Esophagus (tissue), 2 donors: ENCODE measurements at regions not wholly inside any gene's neighbourhood (a gene's known extent, or its start where the extent isn't known, plus 50 kb on each side); places are given as distances from the start of the nearest gene placed in this dataset.

Source experiments
- H3K27ac ChIP-seq, 2 donors: one replicate each; pipeline ENCODE4 v1.5.1; 2013; ENCODE audit warnings: low read depth in 2 of 2, mild to moderate bottlenecking in 2 of 2, inconsistent platforms in 1 of 2, low read length in 1 of 2, moderate library complexity in 1 of 2
- H3K27me3 ChIP-seq, 2 donors: one replicate each; pipeline ENCODE4 v1.6.1; 2013; ENCODE audit warnings: low read length in 2 of 2, control low read depth in 1 of 2, mild to moderate bottlenecking in 1 of 2; ENCODE audit not compliant: insufficient read depth in 2 of 2, control insufficient read depth in 1 of 2
- H3K36me3 ChIP-seq, 2 donors: one replicate each; pipeline ENCODE4 v1.6.1; 2013; ENCODE audit warnings: low read length in 1 of 2; ENCODE audit not compliant: control insufficient read depth in 2 of 2, insufficient read depth in 2 of 2
- H3K4me1 ChIP-seq, 2 donors: one replicate each; pipeline ENCODE4 v1.6.1; 2013; ENCODE audit warnings: low read length in 1 of 2; ENCODE audit not compliant: control insufficient read depth in 2 of 2, insufficient read depth in 2 of 2
- H3K4me3 ChIP-seq, 2 donors: one replicate each; pipeline ENCODE4 v1.5.1; 2013; ENCODE audit warnings: low read length in 2 of 2, mild to moderate bottlenecking in 2 of 2, low read depth in 1 of 2, moderate library complexity in 1 of 2
- H3K9me3 ChIP-seq, 2 donors: one replicate each; pipeline ENCODE4 v1.6.1; 2013; ENCODE audit warnings: mild to moderate bottlenecking in 2 of 2, low read depth in 1 of 2, low read length in 1 of 2, moderate library complexity in 1 of 2; ENCODE audit not compliant: control insufficient read depth in 2 of 2, insufficient read depth in 1 of 2
- WGBS, 2 donors: extraction: QIAGEN DNeasy Blood & Tissue Kit; methylation state at CpG; one replicate each; pipeline ENCODE4 v1.1.7; 2013; 5-methylcytosine and 5-hydroxymethylcytosine counted together
- donor health status: healthy with polysubstance abuse.
- donor health status: Bipolar disorder and iron deficiency.

DNA sequence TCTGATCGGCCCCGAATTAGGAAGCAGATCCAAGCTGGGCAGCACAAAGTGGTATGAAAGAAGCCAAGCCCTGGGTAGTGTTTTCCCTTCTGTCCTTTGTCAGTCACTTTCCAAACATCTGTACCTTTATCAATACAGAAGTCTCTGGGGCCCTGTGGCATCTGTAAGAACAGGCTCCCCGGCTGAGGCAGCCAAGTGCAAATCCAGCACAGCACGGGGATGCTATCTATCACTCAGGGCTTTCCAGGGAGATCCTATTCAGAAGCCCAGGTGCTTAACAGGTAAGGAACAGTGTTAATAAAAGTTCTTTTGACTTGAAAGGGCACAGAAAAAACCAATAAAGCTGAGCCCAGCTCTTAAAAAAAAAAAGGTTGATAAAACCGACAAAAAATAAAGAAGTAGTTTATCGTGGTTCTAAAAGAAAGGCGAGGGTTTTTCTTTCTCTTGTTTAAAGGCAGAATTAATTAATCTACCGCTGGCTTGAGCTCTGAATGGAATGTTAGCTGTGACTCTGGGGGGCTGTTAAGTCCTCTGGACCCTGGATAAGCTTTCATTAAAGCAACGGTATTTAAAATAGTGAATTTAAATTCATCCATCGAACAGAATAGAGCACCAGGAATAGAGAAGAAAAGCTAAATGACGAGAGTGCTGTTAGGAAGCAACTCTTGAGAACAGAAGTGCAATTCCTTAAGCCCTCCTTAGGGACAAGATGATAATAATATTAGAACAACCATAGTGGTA is 119.1 kb upstream of the GATB start:
- 73 to 79% methylated on average over 11 of the region's 11 CpGs for WGBS, 2 donors
- Histone ChIP-seq H3K4me3 (no peak overlapping the region), H3K27ac (no peak overlapping the region), H3K36me3 (no peaks in the 10 kb centered on the region), H3K27me3 (no peaks in the 10 kb centered on the region), H3K9me3 (no peaks in the 10 kb centered on the region), H3K4me1 (no peaks in the 10 kb centered on the region)

GRCh38 chr4:151876381-151876988 is 115.7 kb upstream of the GATB start:
- Histone ChIP-seq H3K4me3 (no peak overlapping the region), H3K9me3 (no peaks in the 10 kb centered on the region), H3K27ac (no peak overlapping the region), H3K36me3 (no peaks in the 10 kb centered on the region), H3K4me1 (no peaks in the 10 kb centered on the region), H3K27me3 (no peaks in the 10 kb centered on the region)
- 75 to 82% methylated on average over 3 of the region's 3 CpGs for WGBS, 2 donors

GRCh38 chr4:151874328-151874727 is 113.5 kb upstream of the GATB start:
- no peaks in the 10 kb centered on the region for H3K36me3 ChIP-seq
- H3K27ac ChIP-seq, result no peak overlapping the region
- no peaks in the 10 kb centered on the region for H3K27me3 ChIP-seq
- no peak overlapping the region for H3K4me3 ChIP-seq
- H3K4me1 ChIP-seq, result no peaks in the 10 kb centered on the region
- 71 to 77% methylated on average over 3 of the region's 3 CpGs for WGBS, 2 donors
- H3K9me3 ChIP-seq, result no peaks in the 10 kb centered on the region

DNA sequence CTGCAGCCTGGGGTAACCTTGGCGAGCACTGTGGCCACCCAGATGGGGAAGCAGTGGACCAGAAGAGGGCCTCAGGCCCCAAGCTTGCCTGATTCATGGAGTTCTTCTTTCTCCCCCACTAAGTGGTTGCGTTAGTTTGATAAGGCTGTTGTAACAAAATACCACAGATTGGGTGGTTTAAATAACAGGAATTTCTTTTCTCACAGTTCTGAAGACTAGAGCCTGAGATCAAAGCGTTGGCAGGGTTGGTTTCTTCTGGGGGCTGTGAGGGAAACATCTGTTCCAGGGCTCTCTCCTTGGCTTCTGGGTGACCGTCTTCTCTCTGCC is 105.7 kb upstream of the GATB start:
- no peaks in the 10 kb centered on the region for H3K36me3 ChIP-seq
- peaks cover 0 to 4% of the 10 kb centered on the region in 2 donors for H3K4me1 ChIP-seq
- no peaks in the 10 kb centered on the region for H3K27me3 ChIP-seq
- WGBS, 2 donors, result 67 to 89% methylated on average over 4 of the region's 4 CpGs
- H3K4me3 ChIP-seq, result no peak overlapping the region
- peaks cover 0 to 3% of the 10 kb centered on the region in 2 donors for H3K9me3 ChIP-seq
- H3K27ac ChIP-seq, result no peak overlapping the region

DNA sequence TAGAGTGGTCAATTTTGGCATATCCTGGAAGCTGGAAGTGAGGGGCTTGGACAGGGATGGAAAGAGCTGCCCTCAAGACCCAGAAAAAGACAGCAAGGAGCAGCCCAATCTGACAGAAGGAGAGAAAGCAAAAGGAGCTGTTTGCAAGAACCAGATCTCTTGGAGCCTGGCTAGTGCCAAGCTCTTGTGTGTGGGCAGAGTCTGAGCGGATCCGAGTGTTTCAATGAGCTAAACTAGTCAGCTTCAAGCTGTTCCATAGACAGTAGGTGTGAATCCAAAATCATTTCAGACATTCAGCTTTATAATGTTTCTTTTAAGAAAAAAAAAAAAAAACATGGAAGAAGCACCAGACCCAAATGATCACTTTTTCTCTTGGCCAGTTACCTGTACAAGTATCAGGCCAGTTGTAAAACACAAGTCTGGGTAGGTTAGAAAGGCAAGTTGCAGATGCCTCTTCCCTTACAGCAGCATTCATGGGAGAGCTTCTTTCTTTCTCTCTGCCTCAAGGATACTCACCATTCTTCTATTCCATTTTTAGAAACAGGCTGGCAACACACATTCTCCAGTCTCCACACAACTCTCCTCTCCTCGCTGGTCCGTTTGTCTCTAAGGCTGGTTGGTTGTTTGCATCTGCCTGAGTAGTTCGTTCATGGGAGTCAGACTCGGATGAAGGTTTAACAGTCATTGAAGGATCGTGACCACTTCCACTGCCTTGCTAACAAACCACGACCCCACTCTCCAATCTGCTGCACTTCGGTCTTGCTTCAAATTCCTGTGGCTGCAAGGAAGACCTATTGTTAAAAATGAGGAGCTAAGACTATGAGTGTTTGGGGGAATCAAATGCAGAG is 105.2 kb upstream of the GATB start:
- WGBS, 2 donors, result 79 to 86% methylated on average over 9 of the region's 9 CpGs
- Histone ChIP-seq H3K4me3 (no peak overlapping the region), H3K27ac (no peak overlapping the region), H3K4me1 (peaks cover 0 to 4% of the 10 kb centered on the region in 2 donors), H3K27me3 (no peaks in the 10 kb centered on the region), H3K36me3 (no peaks in the 10 kb centered on the region), H3K9me3 (peaks cover 0 to 3% of the 10 kb centered on the region in 2 donors)

- H3K36me3 ChIP-seq, result no peaks in the 10 kb centered on the region
- H3K27me3 ChIP-seq, result no peaks in the 10 kb centered on the region
- peaks cover 0 to 4% of the 10 kb centered on the region in 2 donors for H3K4me1 ChIP-seq
- WGBS, 2 donors, result 38 to 40% methylated on average over 4 of the region's 4 CpGs
- H3K27ac ChIP-seq, result no peak overlapping the region
- H3K4me3 ChIP-seq, result no peak overlapping the region
- peaks cover 0 to 3% of the 10 kb centered on the region in 2 donors for H3K9me3 ChIP-seq
Observed at GRCh38 chr4:151865312-151865711, 104.5 kb upstream of the GATB start.

- no peak overlapping the region for H3K4me3 ChIP-seq
- H3K9me3 ChIP-seq, result peaks cover 0 to 3% of the 10 kb centered on the region in 2 donors
- WGBS, 2 donors, result 80 to 87% methylated on average over 5 of the region's 5 CpGs
- no peaks in the 10 kb centered on the region for H3K27me3 ChIP-seq
- H3K27ac ChIP-seq, result no peak overlapping the region
- peaks cover 0 to 4% of the 10 kb centered on the region in 2 donors for H3K4me1 ChIP-seq
- no peaks in the 10 kb centered on the region for H3K36me3 ChIP-seq
Observed at GRCh38 chr4:151864068-151864467, 103.3 kb upstream of the GATB start.

- Histone ChIP-seq H3K36me3 (no peaks in the 10 kb centered on the region), H3K9me3 (peaks cover 0 to 3% of the 10 kb centered on the region in 2 donors), H3K27me3 (no peaks in the 10 kb centered on the region), H3K4me3 (no peak overlapping the region), H3K4me1 (peaks cover 0 to 4% of the 10 kb centered on the region in 2 donors), H3K27ac (no peak overlapping the region)
- 81 to 82% methylated on average over 7 of the region's 7 CpGs for WGBS, 2 donors
Observed at GRCh38 chr4:151862766-151863165, 102.0 kb upstream of the GATB start.

GRCh38 chr4:151860561-151861093 is 99.8 kb upstream of the GATB start:
- Histone ChIP-seq H3K4me3 (no peak overlapping the region), H3K27ac (no peak overlapping the region), H3K4me1 (peaks cover 0 to under 1% of the 10 kb centered on the region in 2 donors), H3K27me3 (no peaks in the 10 kb centered on the region), H3K36me3 (no peaks in the 10 kb centered on the region), H3K9me3 (no peaks in the 10 kb centered on the region)
- WGBS, 2 donors, result 86 to 88% methylated on average over 16 of the region's 16 CpGs
